CD4-positive, alpha-beta memory T cell (primary cell): ENCODE measurements at regions not wholly inside any gene's neighbourhood (a gene's known extent, or its start where the extent isn't known, plus 50 kb on each side); places are given as distances from the start of the nearest gene placed in this dataset.
A peak's percentile ranks its signal among the peaks of the same experiment; 100 is the strongest.

Experiments used
- CTCF ChIA-PET: fragments of 350-600 bp; sonication (Branson Sonifier 250); formaldehyde crosslinking; loops from one replicate; lab custom pipeline; 2021; ENCODE audit warnings: inconsistent platforms; ENCODE audit not compliant: partially characterized antibody; lab: Charles Lee
- POLR2A ChIA-PET: fragments of 350-600 bp; sonication (Branson Sonifier 250); formaldehyde crosslinking; loops from one replicate; lab custom pipeline; 2021; ENCODE audit not compliant: partially characterized antibody; lab: Charles Lee
- DNase-seq, 5 donors: peaks; one replicate each; pipeline versions ENCODE4 v3.0.0 to v3.0.0-alpha.2; 2020 to 2022; ENCODE audit warnings: mixed read lengths in 1 of 5
- H3K27ac ChIP-seq: one replicate; pipeline ENCODE4 v1.7.0; 2013; ENCODE audit warnings: low read depth, low read length
- H3K27me3 ChIP-seq: 2 replicates; pipeline ENCODE4 v1.7.0; 2013; ENCODE audit warnings: mild to moderate bottlenecking, low read length, moderate library complexity; ENCODE audit not compliant: insufficient read depth
- H3K36me3 ChIP-seq: 2 replicates; pipeline ENCODE4 v1.7.0; 2013; ENCODE audit warnings: mild to moderate bottlenecking, low read length, moderate library complexity; ENCODE audit not compliant: insufficient read depth
- H3K4me1 ChIP-seq: 2 replicates; pipeline ENCODE4 v1.7.0; 2013; ENCODE audit warnings: mild to moderate bottlenecking, low read length, moderate library complexity; ENCODE audit not compliant: insufficient read depth
- H3K4me3 ChIP-seq, 2 donors: one replicate each; pipeline ENCODE4 v1.7.0; 2013; ENCODE audit warnings: low read length in 2 of 2, mild to moderate bottlenecking in 1 of 2
- H3K9me3 ChIP-seq, 2 donors: one replicate each; pipeline ENCODE4 v1.7.0; 2013; ENCODE audit warnings: low read length in 2 of 2, control low read depth in 1 of 2; ENCODE audit not compliant: control insufficient read depth in 1 of 2
- H3K27ac Mint-ChIP-seq, 7 donors: one replicate each; pipeline ENCODE4 v1.8.0; 2020 to 2021; ENCODE audit warnings: mixed read lengths in 7 of 7, mild to moderate bottlenecking in 6 of 7, inconsistent platforms in 3 of 7, moderate library complexity in 3 of 7
- H3K27me3 Mint-ChIP-seq, 2 donors: one replicate each; pipeline ENCODE4 v1.8.0; 2020 to 2021; ENCODE audit warnings: mixed read lengths in 2 of 2
- H3K36me3 Mint-ChIP-seq, 2 donors: one replicate each; pipeline ENCODE4 v1.8.0; 2020 to 2021; ENCODE audit warnings: mixed read lengths in 2 of 2, inconsistent platforms in 1 of 2, mild to moderate bottlenecking in 1 of 2
- H3K4me1 Mint-ChIP-seq, 4 donors: one replicate each; pipeline ENCODE4 v1.8.0; 2020 to 2021; ENCODE audit warnings: mixed read lengths in 4 of 4, mild to moderate bottlenecking in 1 of 4
- H3K4me3 Mint-ChIP-seq, 8 donors: one replicate each; pipeline ENCODE4 v1.8.0; 2020 to 2021; ENCODE audit warnings: mixed read lengths in 8 of 8, mild to moderate bottlenecking in 7 of 8, moderate library complexity in 6 of 8, inconsistent platforms in 3 of 8
- H3K9me3 Mint-ChIP-seq, 8 donors: one replicate each; pipeline ENCODE4 v1.8.0; 2020 to 2021; ENCODE audit warnings: mixed read lengths in 8 of 8, mild to moderate bottlenecking in 5 of 8, inconsistent platforms in 3 of 8, moderate library complexity in 1 of 8
- intact Hi-C: fragments of 100-400 bp; cut with micrococcal nuclease; formaldehyde crosslinking; loops from one replicate; pipeline ENCODE4 v1.15.1; 2023

GRCh38 chr13:51526202-51526601, 58.1 kb upstream of the WDFY2 start:
- Histone ChIP-seq H3K27ac (no peak overlapping the region), H3K4me3 (no peak overlapping the region), H3K27me3 (no peaks in the 10 kb centered on the region), H3K36me3 (no peaks in the 10 kb centered on the region), H3K4me1 (peaks cover 17% of the 10 kb centered on the region), H3K9me3 (no peaks in the 10 kb centered on the region)
- intact Hi-C loops: no loop called here
- H3K4me1 Mint-ChIP-seq: peaks cover 4 to 13% (median 6%) of the 10 kb centered on the region in 4 donors
- H3K4me3 Mint-ChIP-seq: no peak overlapping the region
- H3K36me3 Mint-ChIP-seq: no peaks in the 10 kb centered on the region
- POLR2A ChIA-PET: no interaction called here
- peaks cover 0 to 4% (median 0%) of the 10 kb centered on the region in 8 donors for H3K9me3 Mint-ChIP-seq
- CTCF ChIA-PET: no interaction called here
- no peak overlapping the region for H3K27ac Mint-ChIP-seq
- no peak for DNase-seq
- H3K27me3 Mint-ChIP-seq: no peaks in the 10 kb centered on the region

GRCh38 chr13:51532736-51533197, 51.5 kb upstream of the WDFY2 start:
- ChIA-PET POLR2A (interaction anchor here (4.5 kb wide), 1 partner anchor 79 kb away, joined by 45 read pairs; the partner anchor contains the start of gene INTS6), CTCF (no interaction called here)
- Mint-ChIP-seq H3K4me1 (peaks cover 17 to 35% (median 26%) of the 10 kb centered on the region in 4 donors), H3K27ac (peak overlapping the region; percentile 54 to 75 (median 63)), H3K27me3 (no peaks in the 10 kb centered on the region), H3K4me3 (peak overlapping the region in 6 of 8 donors; percentile 4 to 70 (median 42)), H3K36me3 (no peaks in the 10 kb centered on the region), H3K9me3 (peaks cover 0 to 4% (median 0%) of the 10 kb centered on the region in 8 donors)
- no peak for DNase-seq
- no peaks in the 10 kb centered on the region for H3K27me3 ChIP-seq
- intact Hi-C loops: loop anchor here (5.0 kb wide), 1 partner anchor 80 kb away; the partner anchor contains the start of gene INTS6
- no peak overlapping the region for H3K4me3 ChIP-seq
- no peaks in the 10 kb centered on the region for H3K36me3 ChIP-seq
- H3K27ac ChIP-seq: no peak overlapping the region
- H3K4me1 ChIP-seq: peaks cover 32% of the 10 kb centered on the region
- no peaks in the 10 kb centered on the region for H3K9me3 ChIP-seq

- ChIA-PET CTCF (interaction anchor here (1.5 kb wide), 1 partner anchor 80 kb away, joined by 4 read pairs; no protein-coding TSS in a partner anchor), POLR2A (interaction anchor here (0.9 to 4.5 kb wide), 5 partner anchors 11 to 269 kb away, joined by 3 to 45 read pairs (median 4); partner anchors contain the start of gene INTS6)
- peak overlapping the region; percentile 31 for H3K27ac ChIP-seq
- peak; percentile 21 to 58 (median 27) for DNase-seq
- no peak overlapping the region for H3K4me3 ChIP-seq
- Mint-ChIP-seq H3K4me1 (peaks cover 17 to 35% (median 26%) of the 10 kb centered on the region in 4 donors), H3K36me3 (no peaks in the 10 kb centered on the region), H3K27me3 (no peaks in the 10 kb centered on the region), H3K9me3 (peaks cover 0 to 4% (median 0%) of the 10 kb centered on the region in 8 donors), H3K27ac (peak overlapping the region; percentile 53 to 88 (median 75)), H3K4me3 (peak overlapping the region in 7 of 8 donors; percentile 48 to 84 (median 67))
- peaks cover 32% of the 10 kb centered on the region for H3K4me1 ChIP-seq
- H3K9me3 ChIP-seq: no peaks in the 10 kb centered on the region
- no peaks in the 10 kb centered on the region for H3K27me3 ChIP-seq
- intact Hi-C loops: loop anchor here (5.0 kb wide), 1 partner anchor 82 kb away; the partner anchor contains the start of gene INTS6
- no peaks in the 10 kb centered on the region for H3K36me3 ChIP-seq
Observed at GRCh38 chr13:51534041-51534817, 50.0 kb upstream of the WDFY2 start.
